ENCODE measurements at regions not wholly inside any gene's neighbourhood (a gene's known extent, or its start where the extent isn't known, plus 50 kb on each side); places are given as distances from the start of the nearest gene placed in this dataset.

DNA sequence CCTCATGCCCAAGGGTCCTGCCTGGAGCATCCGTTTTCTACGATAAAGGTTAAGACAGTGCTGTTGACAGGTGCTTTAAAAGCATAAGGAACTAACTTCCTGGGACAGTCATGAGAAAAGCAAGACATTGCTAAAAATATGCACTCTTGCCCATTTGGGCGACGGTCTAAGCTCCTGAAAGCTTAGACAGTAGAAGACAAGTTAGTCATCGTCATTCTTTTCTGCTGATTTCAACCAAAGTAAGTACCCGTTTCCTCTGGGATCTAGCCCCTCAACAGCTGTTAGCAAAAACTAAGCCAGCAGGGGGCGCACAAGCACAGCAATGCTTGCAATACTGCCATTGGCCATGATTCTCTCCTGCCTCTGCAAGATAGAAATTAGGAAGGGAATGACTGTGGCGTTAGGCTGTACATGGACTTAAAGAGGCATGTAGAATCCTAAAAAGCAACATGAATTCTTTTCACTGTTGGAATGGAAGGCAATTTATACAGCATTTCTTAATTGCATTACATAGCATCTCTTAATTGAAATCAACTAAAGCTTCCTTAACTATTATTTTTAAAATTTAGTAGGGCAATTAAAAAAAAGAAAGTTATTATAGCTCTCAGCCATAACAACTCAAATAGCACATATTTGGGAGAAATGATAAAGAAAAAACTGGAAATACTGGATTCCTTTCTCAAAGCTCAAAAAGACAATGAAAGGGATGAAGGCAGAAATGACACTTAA, 147.8 kb upstream of the RALGAPA2 start (continued):
- no peak for TF ChIP-seq ELF4 (CRISPR knock-in tag; IDR thresholded peaks at IDR 0.05)
- TF ChIP-seq, protein P1, sequence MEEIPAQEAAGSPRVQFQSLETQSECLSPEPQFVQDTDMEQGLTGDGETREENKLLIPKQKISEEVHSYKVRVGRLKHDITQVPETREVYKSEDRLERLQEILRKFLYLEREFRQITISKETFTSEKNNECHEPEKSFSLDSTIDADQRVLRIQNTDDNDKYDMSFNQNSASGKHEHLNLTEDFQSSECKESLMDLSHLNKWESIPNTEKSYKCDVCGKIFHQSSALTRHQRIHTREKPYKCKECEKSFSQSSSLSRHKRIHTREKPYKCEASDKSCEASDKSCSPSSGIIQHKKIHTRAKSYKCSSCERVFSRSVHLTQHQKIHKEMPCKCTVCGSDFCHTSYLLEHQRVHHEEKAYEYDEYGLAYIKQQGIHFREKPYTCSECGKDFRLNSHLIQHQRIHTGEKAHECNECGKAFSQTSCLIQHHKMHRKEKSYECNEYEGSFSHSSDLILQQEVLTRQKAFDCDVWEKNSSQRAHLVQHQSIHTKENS (CRISPR knock-in tag; IDR thresholded peaks at IDR 0.05), result no peak
- 0 out of 2 replicates have a peak, but pooled peaks have one; percentile 3 for TF ChIP-seq CREM (IDR thresholded peaks at IDR 0.05; ENCODE audit: low read depth)
- TF ChIP-seq TAF9B (IDR thresholded peaks at IDR 0.05; ENCODE audit: partially characterized antibody), result no peak
- peak; percentile 50; the same call in 1 of the 2 replicates for TF ChIP-seq TFAP4 (CRISPR knock-in tag; IDR thresholded peaks at IDR 0.05; ENCODE audit: borderline replicate concordance)
- peak; percentile 60; the same call in 1 of the 2 replicates for TF ChIP-seq REST (IDR thresholded peaks at IDR 0.05; ENCODE audit: borderline replicate concordance)
- no peak for TF ChIP-seq REST (CRISPR knock-in tag; IDR thresholded peaks at IDR 0.05; ENCODE audit: low read depth)
- TF ChIP-seq, protein P2, sequence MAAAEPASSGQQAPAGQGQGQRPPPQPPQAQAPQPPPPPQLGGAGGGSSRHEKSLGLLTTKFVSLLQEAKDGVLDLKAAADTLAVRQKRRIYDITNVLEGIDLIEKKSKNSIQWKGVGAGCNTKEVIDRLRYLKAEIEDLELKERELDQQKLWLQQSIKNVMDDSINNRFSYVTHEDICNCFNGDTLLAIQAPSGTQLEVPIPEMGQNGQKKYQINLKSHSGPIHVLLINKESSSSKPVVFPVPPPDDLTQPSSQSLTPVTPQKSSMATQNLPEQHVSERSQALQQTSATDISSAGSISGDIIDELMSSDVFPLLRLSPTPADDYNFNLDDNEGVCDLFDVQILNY (CRISPR knock-in tag; IDR thresholded peaks at IDR 0.05), result no peak
- TF ChIP-seq RAD21 (CRISPR knock-in tag; conservative IDR thresholded peaks at IDR 0.05 in 1 of 2, IDR thresholded peaks at IDR 0.05 in 1 of 2), result peak; percentile 55 to 76
- no peak for TF ChIP-seq NCOA1 (IDR thresholded peaks at IDR 0.05; ENCODE audit: low read depth)
- no peak for TF ChIP-seq AFF1 (IDR thresholded peaks at IDR 0.05; ENCODE audit: low read depth in 1 of 2, partially characterized antibody in 2 of 2)

All from K562 (cell line).